ENCODE measurements at regions not wholly inside any gene's neighbourhood (a gene's known extent, or its start where the extent isn't known, plus 50 kb on each side); places are given as distances from the start of the nearest gene placed in this dataset.
"Not testable (repeated sequence)": the region's sequence is repeated elsewhere in the genome, so short reads cannot be mapped to it uniquely, and the experiment has no call there.

GRCh38 chr6:147651-148050, 144.6 kb upstream of the DUSP22 start:
- DNase-seq (ENCODE audit: extremely low read depth, low read depth, low spot score) = not testable (repeated sequence)

- DNase-seq (ENCODE audit: extremely low read depth, low read depth, low spot score) = peak; percentile 5
Measured at GRCh38 chr6:148051-148984, 144.0 kb upstream of the DUSP22 start.

- DNase-seq (ENCODE audit: extremely low read depth, low read depth, low spot score) = not testable (repeated sequence)
Measured at GRCh38 chr6:150147-150546, 142.1 kb upstream of the DUSP22 start.

GRCh38 chr6:152436-152835, 139.9 kb upstream of the DUSP22 start:
- DNase-seq (ENCODE audit: extremely low read depth, low read depth, low spot score) = not testable (repeated sequence)

- not testable (repeated sequence) for DNase-seq (ENCODE audit: extremely low read depth, low read depth, low spot score)
Measured at GRCh38 chr6:153026-153425, 139.3 kb upstream of the DUSP22 start.

GRCh38 chr6:153867-154266, 138.4 kb upstream of the DUSP22 start:
- DNase-seq (ENCODE audit: extremely low read depth, low read depth, low spot score) = not testable (repeated sequence)

- DNase-seq (ENCODE audit: extremely low read depth, low read depth, low spot score) = not testable (repeated sequence)
Measured at GRCh38 chr6:154321-155092, 137.8 kb upstream of the DUSP22 start.

DNA sequence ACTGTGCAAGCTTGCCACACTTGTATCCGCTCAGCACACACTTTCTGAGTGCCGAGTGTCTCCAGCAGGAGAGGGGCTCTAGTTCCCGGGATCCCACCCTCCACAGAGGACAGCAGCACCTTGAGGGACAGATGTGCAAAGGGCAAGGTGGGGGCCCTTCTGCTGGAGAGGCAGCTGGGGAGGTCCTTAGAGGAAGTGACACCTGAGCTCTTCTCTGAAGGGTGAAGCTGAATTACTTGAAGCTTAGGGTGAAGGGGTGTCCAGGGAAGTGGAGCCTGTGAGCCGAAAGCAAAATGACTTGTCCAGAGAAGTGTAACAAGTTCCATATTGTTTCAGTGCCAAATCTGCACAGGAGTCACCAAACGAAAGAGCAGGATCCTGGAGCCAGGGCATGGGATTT, 136.3 kb upstream of the DUSP22 start:
- DNase-seq (ENCODE audit: extremely low read depth, low read depth, low spot score) = no peak

- not testable (repeated sequence) for DNase-seq (ENCODE audit: extremely low read depth, low read depth, low spot score)
Measured at GRCh38 chr6:156441-157140, 135.7 kb upstream of the DUSP22 start.

GRCh38 chr6:157176-157575, 135.1 kb upstream of the DUSP22 start:
- DNase-seq (ENCODE audit: extremely low read depth, low read depth, low spot score) = not testable (repeated sequence)

GRCh38 chr6:161657-162056, 130.6 kb upstream of the DUSP22 start:
- not testable (repeated sequence) for DNase-seq (ENCODE audit: extremely low read depth, low read depth, low spot score)

GRCh38 chr6:164720-165119, 127.6 kb upstream of the DUSP22 start:
- no peak for DNase-seq (ENCODE audit: extremely low read depth, low read depth, low spot score)

DNA sequence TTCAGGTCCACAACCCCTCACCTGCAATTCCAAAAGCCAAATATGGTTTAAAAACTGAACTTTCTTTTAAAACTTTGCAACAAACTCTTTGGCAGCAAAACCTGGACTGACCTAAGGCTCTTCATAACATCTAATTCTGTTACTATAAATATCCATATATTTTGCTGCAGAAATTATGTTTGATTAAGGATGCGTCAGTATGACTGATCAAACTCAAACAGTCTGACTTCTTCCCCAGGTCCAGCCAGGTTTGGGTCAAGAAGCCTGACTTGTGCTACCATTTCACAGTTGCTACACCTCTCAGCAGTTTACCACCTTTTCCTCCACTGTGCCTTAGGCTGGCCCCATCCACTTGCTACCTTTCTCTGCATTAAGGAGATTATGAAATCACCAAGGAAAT, 127.0 kb upstream of the DUSP22 start:
- DNase-seq (ENCODE audit: extremely low read depth, low read depth, low spot score) = no peak

GRCh38 chr6:165906-166305, 126.4 kb upstream of the DUSP22 start:
- no peak for DNase-seq (ENCODE audit: extremely low read depth, low read depth, low spot score)

- DNase-seq (ENCODE audit: extremely low read depth, low read depth, low spot score) = peak; percentile 27
Measured at GRCh38 chr6:168865-169455, 123.3 kb upstream of the DUSP22 start.

DNA sequence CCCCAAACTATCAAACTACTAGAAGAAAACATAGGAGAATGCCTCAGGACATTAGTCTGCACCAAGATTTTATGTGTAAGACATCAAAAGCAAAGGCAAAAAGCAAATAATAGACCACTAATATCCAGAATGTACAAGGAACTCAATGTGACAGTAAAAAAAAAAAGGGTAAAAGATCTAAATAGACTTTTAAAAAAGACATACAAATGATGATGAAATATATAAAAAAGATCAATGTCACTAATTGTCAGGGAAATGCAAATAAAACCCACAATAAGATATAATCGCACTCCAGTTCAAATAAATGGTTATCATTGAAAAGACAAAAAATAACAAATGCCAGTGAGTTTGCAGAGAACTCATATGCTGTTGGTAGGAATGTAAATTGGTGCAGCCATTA, 118.3 kb upstream of the DUSP22 start:
- no peak for DNase-seq (ENCODE audit: extremely low read depth, low read depth, low spot score)

- no peak for DNase-seq (ENCODE audit: extremely low read depth, low read depth, low spot score)
Measured at GRCh38 chr6:175680-176079, 116.6 kb upstream of the DUSP22 start.

DNA sequence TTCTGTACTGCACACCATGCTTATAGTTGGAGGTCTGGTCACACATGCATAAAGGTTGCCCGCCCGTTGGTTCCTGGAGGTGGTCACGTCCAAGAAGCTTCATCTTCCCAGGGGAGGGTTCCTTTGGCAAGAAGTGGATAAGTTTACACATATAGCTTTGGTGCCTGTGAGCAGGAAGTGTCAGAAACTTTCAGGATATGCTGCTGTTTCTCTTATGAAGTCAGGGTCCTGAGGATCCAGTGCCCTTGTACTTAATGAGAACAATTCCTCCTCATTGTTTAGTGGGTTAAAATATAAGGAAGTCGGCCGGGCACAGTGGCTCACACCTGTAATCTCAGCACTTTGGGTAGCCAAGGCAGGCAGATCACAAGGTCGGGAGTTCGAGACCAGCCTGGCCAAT, 115.5 kb upstream of the DUSP22 start:
- DNase-seq (ENCODE audit: extremely low read depth, low read depth, low spot score) = no peak

DNA sequence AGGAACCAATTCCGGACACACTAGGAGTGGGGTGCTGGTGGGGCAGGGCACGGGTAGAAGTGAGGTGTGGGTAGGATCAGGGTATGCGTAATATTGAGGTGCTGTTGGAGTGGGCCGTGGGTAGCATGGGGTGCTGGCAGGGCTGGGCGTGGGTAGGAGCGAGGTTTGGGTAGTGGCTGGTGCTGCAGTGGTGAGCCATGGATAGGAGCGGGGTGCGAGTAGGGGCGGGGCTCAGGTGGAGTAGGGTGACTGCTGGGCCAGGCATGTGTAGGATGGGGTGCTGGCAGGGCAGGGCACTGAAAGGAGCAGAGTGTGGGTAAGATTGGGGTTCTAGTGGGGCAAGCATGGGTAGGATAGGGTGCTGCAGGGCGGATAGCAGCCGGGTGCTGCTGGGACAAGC, 114.2 kb upstream of the DUSP22 start:
- DNase-seq (ENCODE audit: extremely low read depth, low read depth, low spot score) = no peak

GRCh38 chr6:178929-179328, 113.4 kb upstream of the DUSP22 start:
- not testable (repeated sequence) for DNase-seq (ENCODE audit: extremely low read depth, low read depth, low spot score)

Measured in glomerular endothelial cell (primary cell).